Midbrain (tissue), 1 donor: ENCODE measurements at regions not wholly inside any gene's neighbourhood (a gene's known extent, or its start where the extent isn't known, plus 50 kb on each side); places are given as distances from the start of the nearest gene placed in this dataset.

Source experiments
- DNase-seq: peaks from one replicate; lab custom pipeline; 2025; lab: John Stamatoyannopoulos, UW

DNA sequence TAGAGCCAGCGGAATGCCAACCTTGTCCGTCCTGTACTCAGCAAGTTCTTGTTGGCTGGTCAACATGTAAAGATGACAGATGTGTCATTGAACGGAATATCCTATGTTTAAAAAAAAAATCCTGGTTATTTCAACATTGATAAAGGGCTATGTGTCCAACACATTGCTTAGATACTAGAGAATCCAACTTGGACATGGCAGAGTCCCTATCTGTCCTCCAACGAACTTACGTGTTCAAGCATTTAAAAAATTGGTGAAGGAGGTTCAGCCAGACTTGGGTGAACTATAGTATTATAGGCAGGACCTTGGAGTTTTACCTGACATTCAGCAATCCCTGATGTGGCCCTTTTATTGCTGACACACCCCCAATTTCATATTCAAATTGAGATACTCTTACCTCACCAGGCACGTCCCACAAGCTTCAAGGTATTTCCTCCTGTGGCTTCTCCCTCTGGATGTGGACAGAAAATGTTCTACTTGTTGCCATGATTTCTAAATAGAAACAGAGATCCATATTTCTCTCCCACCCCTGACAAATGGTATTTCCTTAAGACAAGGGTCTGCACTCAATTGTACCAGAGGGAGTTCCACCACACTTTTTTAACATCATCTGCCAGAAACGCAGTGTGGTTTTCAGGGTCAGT is 207.7 kb upstream of the TPM1 start:
- DNase-seq: no peak

DNA sequence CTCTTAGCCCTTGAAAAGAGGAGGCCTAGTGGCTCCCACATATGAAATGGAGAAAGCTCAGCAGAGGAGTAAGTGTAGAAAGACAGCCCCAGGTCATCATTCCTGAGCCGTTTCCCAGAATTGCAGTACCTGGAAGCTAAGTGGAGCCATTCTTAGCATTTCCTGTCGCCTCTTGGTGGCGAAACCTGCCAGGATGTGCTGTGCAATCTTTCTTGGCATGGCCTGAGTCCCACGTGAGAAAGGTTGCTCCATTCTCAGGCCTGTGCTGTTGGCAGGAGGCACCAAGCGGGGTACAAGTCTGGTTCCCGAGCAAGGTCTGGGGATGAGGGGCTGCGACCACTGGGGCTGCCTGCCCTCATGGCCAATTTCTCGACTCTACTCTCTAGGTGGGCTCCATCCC is 207.2 kb upstream of the TPM1 start:
- DNase-seq: no peak

DNA sequence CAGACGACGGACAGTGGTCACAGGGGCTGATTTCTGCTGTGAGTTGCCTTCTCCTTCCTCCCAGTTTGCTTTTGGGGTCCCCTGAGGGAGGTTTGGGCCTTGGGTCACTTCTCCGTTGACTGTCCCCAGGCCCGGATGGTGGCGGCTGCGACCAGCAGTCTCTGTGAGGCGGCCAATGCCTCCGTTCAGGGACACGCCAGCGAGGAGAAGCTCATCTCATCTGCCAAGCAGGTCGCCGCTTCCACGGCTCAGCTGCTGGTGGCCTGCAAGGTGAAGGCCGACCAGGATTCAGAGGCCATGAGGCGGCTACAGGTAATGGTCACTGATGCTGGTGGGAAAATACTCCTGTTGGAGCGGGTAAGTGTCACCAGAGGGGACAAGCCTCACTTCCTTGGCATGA is 206.8 kb upstream of the TPM1 start:
- no peak for DNase-seq

DNA sequence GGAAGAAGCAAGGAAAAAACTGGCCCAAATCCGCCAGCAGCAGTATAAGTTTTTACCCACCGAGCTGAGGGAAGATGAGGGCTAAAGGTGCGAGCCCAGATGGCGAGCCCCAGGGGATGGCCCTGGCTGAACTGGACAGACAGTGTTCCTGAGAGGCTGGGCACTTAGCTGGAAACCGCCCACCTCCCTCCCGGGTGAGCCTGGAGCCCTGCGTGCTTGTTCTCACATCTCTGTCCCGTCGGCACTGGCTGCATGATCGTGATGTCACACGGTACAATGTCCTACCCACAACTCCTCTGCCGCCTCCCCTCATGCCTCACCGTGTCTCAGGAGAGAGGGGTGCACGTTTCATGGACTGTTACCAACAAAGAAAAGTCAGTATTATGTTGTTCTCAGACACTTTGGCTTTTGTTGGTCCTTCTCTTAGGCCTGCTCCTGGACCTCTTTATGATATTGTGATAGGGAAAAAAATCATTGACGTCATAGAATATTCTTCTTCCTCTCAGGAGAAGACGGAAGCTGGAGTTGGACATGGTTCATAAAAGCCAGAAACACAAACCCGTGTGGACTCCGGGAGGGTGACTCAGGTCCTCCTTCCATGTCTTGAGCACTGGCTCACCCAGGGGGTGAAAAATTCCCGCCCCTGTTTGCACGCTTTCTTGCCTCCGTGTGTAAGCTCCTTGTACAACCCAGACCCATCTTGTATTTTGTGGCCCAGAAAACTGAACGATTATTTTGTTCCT is 201.8 kb upstream of the TPM1 start:
- DNase-seq: no peak

DNA sequence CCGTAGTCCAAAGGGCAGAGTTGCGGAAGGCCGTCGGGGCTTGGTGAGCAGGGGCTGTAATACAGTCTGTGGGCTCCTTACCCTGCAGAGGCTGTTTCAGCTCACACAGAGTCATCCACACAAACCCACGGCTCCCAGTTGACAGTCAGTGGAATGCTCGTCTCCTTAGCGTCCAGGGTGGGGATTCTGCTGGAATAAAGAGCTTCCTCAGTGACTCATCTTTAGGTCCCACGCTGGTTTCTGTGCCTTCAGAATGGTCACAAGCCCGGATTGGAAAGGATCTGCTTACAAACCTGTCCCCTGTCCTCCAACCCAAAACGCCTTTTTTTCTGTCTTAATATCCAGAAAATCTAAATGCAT is 201.3 kb upstream of the TPM1 start:
- DNase-seq: no peak

DNA sequence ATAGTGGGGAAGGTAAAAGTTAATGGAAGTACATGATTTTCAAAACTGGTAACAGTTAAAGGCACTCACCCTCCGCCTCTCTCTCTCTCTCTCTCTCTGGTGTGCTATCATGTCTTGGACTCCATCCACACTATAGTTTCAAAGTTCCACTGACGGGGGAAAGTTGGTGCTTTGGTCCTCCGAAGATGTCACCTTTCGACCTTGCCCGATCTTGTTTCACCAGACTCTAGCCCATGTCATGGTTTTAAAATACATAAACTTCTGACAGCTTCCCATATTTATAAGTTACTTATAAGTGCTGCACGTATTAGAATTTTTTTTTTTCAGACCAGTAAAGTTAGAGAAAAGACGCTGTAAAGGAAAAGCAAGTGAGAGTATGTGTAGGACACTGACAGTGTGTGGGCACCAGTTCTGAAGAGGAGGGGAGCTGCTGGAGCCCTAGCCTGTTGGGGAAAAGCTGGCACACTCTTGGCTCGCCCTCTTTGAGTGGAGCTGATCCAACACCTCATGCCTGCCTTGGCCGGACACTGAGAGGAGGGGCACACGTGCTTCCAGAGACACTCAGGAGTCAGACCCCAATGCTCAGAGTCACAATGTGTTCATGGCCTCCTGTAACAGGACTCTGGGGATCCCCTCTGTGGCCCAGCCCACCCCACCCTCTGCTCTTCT is 200.5 kb upstream of the TPM1 start:
- no peak for DNase-seq

DNA sequence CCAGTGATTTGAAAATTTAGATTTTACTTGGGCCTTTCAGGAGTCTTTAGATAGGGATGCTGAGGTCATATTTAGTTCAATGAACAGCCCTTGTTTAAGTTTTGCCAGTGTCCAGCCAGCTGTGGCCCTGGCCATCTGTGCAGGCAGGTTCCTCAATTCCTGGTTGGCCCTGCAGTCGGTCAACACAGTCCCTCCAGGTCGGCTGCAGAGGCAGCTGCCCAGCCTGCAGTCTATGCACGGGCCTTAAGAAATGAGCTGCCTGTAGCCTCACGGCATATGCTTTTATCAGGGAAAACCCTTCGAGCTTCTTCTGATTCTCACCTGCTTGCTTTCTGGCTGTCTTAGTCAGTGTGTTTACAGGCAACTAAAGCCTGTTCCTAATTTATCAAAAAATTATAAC is 199.2 kb upstream of the TPM1 start:
- no peak for DNase-seq

DNA sequence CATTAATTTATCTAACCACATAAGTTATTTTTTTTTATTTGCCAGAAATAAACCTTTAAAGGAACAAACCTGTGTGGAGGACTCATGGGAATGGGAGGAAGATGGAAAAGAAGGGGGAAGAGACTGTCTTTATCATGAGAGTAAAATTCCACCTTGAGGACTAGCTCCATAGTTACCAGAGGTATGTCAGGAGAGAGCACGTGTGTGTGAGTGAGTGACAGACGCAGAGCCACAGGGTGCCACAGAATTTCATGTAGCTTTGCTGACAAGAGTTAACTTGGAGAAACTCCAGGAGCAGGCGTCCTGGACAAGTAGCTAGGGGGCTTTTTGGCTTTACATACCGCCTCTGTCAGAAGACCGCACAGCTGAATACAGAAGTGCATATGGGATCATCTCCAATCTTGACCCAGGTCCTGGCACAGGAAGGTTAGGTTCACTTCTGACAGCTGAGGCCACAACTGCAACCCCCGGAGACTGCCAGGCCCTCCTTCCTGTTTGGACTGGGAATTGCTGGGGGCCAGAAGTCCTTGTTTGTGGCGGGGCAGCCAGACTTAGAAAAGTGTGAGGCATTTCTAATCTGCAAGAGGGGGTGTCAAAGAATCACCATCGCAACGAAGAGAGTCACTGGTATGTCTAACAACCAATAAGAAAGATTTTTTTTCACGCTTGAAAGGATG is 197.8 kb upstream of the TPM1 start:
- no peak for DNase-seq

DNA sequence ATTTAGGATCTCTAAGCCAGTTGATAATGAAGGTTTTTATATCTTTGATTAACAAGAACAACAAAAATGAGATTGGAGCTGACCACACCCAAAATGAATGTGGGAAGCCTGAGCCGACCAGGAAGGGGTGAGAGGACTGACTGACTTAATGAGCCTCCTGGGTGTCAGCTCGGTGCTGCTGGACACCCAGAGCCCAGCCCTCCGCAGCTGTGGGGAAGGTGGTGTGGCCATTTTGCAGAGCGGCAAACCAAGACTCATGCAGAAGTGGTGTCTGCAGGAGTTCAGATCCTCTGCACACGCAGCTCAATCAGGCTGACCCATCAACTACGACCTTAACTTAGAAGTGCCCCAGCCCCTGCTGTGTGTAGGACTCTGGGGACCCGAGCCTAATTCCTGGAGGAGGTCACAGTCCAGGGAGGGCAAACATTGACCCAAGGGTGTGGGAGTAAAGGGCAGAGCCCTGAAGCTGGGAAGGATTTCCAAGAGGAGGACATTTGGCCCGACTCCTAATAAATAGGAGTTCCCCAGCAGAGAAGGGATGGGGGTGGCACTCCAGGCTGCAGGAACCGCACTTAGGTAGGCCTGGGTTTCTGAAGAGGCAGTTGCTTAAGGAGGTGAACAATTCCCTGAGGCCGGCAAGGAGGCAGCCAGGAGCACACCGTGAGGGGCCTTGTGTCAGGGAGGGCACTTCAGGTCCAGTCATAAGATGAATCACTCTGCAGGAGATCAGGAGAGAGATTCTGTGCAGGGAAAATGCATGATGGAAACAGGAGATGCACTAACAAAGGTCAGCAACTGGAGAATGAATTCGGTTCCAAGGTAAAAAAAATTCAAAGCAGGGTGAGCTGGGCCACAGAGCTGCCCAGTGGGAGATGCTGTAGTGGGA is 197.1 kb upstream of the TPM1 start:
- DNase-seq: no peak

DNA sequence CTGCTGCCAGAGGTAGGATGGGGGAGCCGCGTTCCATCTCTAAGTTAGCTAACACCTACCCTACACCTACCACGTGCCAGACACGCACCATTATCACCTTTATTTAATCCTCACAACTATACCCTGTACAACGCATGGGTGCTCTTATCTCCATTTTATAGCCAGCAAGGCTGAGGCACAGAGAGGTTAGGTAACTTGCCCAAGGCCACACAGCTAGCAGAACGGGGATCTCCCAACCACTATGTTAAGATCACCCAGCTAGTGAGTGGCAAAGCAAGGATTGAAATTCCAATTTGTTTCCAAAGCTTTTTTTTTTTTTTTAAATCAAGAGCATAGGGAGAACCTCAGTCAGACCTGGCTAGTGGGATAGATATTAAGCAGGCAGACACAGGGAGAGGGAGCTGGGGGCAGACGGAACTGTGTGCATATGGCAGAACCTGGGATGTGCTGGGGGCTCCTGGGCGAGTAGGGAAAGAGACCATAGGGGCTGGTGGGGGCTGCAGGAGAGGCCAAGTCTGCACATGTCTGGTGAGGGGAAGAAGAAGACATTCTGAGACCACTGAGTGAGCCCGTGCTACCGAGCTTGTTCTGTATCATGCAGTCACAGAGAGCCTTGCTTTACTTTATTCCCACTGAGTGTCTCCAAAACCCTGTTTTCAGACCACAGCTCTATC is 196.3 kb upstream of the TPM1 start:
- DNase-seq: no peak

DNA sequence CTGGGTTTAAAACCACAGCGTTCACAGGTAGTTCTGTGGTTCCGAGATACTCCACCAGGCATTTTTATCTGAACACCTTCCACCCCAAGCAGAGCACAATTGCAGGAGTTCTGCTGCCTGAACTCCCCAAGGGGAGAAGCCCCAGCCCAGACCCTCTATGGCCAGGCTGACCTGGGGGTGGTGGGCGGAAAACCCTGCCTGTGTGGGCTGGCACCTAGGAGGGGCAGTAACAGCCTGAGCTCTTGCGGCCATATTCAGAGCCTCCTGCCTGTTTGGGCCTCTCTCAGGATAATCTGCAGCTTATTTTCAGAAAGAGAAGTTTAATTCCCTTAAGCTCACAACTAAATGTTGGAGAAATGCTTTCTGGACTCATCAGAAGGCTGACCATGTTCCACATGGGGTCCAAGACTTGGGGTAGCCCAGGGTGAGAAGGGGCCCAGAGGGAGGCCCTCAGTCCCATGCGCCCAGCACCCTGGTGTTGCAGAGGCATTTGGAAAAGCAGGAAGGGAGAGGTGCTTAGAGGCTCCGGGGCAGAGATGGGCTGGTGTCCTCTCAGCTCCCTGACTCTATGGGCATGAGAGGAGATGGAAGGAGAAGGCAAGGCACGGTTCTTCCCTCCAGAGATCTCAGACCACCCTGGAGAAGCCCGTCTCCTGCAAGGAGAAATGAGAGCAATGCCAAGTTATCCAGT is 195.6 kb upstream of the TPM1 start:
- no peak for DNase-seq

DNA sequence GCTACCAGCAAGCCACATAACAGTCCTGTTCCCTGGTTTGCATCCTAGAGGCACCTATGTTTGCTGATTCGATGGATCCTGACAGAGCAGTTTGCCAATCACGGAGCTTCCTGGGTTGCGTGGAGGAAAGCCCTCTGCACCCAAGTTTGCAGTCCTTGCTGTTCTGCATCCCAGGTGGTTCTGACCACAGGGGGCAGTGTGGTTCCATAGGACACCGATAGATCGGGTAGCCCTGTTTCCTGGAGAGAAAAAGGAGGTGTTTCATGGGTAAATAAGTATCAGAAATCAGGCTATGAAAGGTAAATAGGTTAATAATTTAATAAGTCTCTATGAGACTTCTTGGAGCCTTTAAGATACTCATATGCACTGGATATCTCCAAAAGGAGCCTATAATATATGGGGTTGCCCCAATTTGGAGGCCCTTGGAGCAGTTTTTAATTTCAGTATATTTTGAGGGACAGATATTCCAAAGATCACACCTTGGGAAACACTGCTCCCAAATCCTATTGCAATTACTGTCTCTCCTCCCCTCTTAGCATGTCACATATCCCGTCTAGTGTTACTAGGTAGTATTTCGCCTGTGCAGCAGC is 194.6 kb upstream of the TPM1 start:
- DNase-seq: peak; percentile 67

DNA sequence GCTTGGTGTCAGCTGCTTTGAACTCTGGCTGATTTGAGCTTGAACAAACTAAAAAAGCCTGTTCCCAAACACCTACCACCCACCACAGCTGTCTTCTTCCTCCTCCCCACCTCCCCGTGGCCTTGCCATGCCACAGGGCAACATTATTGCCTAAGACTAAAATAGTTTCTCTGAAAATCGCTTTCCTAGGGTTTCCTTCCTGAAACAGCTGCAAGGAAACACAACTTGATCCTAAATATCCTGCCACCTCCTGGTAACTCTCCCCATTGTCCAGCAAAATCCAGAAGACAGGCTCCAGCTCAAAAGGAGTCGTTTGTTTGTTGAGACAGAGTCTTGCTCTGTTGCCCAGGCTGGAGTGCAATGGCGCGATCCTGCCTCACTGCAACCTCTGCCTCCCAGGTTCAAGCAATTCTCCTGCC is 193.9 kb upstream of the TPM1 start:
- DNase-seq: no peak

DNA sequence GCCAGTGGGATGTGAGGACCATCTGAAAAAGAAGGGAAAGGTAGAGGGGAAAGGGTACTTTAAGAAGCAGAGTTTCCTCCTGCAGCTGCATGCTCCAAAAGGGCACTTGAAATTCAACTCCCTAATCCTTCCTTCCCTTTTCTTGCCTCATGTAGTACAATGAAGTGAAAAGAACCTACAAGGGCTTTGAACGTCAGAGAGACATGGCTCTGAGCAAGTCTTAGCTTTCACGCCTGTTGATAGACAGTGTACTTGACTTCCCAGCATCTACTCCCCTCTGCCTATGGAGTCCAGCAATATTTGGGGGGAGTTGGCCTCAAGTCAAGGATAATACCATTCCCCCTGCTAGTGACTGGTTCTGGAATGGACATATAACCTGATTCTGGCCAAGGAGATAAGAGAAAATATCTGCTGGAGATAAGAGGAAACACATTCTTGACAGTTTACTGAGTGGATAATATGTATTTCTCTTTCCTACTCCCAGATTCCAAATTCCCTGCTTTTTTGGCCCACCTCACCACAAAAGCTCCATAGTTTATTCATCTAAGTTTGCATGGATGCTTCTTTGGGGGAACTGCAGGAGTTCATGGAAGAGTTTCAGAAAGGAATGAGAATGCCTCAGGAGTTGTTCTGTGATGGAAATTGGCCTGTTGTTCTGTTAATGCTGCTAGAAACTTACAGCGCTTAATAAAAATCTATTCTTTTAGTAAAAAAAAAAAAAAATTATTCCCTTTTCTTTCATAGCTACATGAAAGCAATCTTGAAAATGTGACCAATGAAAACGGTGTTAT is 193.0 kb upstream of the TPM1 start:
- DNase-seq: no peak

DNA sequence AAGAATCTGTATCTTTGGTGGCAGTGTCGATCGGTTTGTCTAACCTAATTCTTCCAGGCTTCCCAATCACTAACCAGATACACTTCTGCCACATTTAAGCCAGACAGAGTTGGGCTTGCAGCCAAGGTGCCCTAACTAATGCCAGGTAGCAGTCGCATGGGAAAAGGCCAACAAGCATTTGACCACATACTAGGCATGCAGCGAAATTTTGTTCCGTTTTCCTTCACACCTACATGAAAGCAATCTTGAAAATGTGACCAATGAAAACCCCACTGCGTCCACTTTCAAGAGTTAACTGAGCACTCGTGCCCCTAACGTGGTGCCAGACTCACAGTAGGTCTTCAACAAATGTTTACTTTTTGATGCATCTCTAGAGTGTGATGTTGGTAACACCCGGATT is 192.2 kb upstream of the TPM1 start:
- no peak for DNase-seq

DNA sequence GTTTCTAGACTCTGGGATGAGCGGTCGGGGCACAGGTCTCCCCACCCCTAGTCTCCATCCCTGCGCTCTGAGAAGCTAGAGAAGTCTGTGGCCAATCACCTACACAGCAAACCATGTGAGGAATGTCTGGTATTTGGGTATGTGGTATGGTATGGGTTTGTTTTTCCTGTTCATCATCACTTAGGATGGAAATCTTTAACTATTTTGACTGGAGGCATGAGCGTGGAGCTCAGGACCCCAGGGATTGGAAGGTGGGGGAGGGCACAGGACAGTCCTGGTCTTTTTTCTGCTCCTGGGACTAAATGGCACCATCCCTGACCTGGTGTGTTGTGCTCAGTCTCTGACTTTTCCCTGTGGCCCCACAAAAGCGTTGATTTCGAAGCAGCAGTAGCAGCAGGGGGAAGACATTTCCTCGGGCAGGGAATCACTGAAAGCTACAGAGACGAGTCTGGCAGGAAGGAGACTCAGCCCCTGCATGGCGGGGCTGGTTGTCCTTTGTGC is 191.7 kb upstream of the TPM1 start:
- DNase-seq: no peak

DNA sequence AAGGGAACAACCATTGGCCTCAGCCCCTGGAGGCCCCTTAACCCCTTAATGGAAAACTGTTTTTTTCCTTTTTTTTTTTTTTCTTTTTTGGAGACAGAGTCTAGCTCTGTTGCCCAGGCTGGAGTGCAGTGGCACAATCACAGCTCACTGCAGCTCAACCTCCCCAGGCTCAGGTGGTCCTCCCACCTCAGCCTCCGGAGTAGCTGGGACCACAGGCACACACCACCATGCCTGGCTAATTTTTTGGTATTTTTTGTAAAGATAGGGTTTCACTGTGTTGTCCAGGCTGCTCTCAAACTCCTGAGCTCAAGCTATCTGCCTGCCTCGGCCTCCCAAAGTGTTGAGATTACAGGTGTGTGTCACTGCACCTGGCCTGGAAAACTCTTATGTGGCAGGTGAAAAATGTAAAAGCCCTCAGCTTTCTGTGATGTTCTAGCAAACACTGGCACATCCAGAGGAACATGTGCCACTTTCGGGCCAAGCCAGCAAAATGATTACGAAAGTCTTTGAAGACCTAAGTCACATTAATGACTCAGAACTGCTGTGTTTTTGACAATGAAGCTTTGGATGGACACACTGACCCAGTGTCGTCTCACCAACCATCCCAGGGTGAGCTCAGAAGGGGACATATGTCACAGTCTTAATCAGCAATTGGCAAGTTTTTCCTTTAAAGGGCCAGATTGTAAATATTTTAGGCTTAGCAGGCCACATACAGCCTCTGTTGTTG is 189.3 kb upstream of the TPM1 start:
- DNase-seq: no peak

DNA sequence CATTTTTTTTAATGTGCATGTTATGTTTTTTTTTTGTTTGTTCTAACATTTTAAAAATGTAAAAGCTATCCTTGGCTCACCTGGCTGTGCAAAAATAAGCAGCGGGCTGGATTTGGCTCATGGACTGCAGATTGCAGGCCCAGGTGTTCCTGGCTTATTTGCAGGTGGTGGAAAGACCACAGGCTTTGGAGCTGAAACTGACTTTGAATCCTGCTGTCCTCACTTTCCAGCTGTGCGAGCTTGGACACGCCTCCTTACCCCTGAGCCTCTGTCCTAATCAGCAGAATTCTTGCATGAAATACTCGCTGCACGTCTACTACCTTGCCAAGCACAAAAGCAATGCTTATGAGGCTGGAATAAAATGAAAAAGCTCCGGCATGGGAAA is 188.7 kb upstream of the TPM1 start:
- no peak for DNase-seq
